WTC11 (cell line): ENCODE measurements at regions not wholly inside any gene's neighbourhood (a gene's known extent, or its start where the extent isn't known, plus 50 kb on each side); places are given as distances from the start of the nearest gene placed in this dataset.

Experiments
- ATAC-seq: fragments of 200-7000 bp; cut with Tn5 transposase; 2 replicates; pipeline ENCODE4 v1.10.0; 2021; ENCODE audit warnings: mild to moderate bottlenecking, moderate library complexity
- CTCF ChIA-PET: fragments of 300-600 bp; sonication (Branson Sonifier 250); formaldehyde crosslinking; loops from one replicate; lab custom pipeline; 2021; ENCODE audit warnings: antibody characterized with exemption; lab: Charles Lee
- POLR2A ChIA-PET: fragments of 350-600 bp; sonication (Branson Sonifier 250); formaldehyde crosslinking; loops from one replicate; lab custom pipeline; 2021; ENCODE audit warnings: antibody characterized with exemption; lab: Charles Lee
- DNase-seq: peaks from one replicate; pipeline ENCODE4 v3.0.0; 2021; ENCODE audit warnings: low spot score
- H3K27ac Mint-ChIP-seq: 2 replicates; pipeline ENCODE4 v1.8.0; 2021; ENCODE audit warnings: mixed read lengths
- H3K27me3 Mint-ChIP-seq: 2 replicates; pipeline ENCODE4 v1.8.0; 2021; ENCODE audit warnings: low read depth, mild to moderate bottlenecking, moderate library complexity, mixed read lengths
- H3K36me3 Mint-ChIP-seq: 2 replicates; pipeline ENCODE4 v1.8.0; 2021; ENCODE audit warnings: mixed read lengths
- H3K4me1 Mint-ChIP-seq: 2 replicates; pipeline ENCODE4 v1.8.0; 2022; ENCODE audit warnings: mixed read lengths
- H3K4me3 Mint-ChIP-seq: 2 replicates; pipeline ENCODE4 v1.8.0; 2021; ENCODE audit warnings: mild to moderate bottlenecking, moderate library complexity, mixed read lengths
- H3K9me3 Mint-ChIP-seq: 2 replicates; pipeline ENCODE4 v1.8.0; 2021; ENCODE audit warnings: mixed read lengths
- ATF1 ChIP-seq: sonication (generic); formaldehyde crosslinking; IDR thresholded peaks from 2 replicates; pipeline ENCODE4 v1.8.1; 2023; ENCODE audit warnings: mild to moderate bottlenecking, moderate library complexity, missing genetic modification reagents
- ATF6 ChIP-seq: sonication (generic); formaldehyde crosslinking; IDR thresholded peaks from 2 replicates; pipeline ENCODE4 v1.8.1; 2023; ENCODE audit warnings: mild to moderate bottlenecking, missing genetic modification reagents
- E2F5 ChIP-seq: sonication (generic); formaldehyde crosslinking; IDR thresholded peaks from 2 replicates; pipeline ENCODE4 v1.8.1; 2022; ENCODE audit warnings: mild to moderate bottlenecking, moderate library complexity, missing genetic modification reagents
- EMX1 ChIP-seq: fragments of 250-450 bp; sonication (Bioruptor Pico); IDR thresholded peaks from 2 replicates; pipeline ENCODE4 v1.8.0; 2021; ENCODE audit warnings: mild to moderate bottlenecking
- FOXK1 ChIP-seq: sonication (generic); formaldehyde crosslinking; IDR thresholded peaks from 2 replicates; pipeline ENCODE4 v1.8.0; 2022; ENCODE audit warnings: mild to moderate bottlenecking, moderate library complexity, missing genetic modification reagents
- GABPB1 ChIP-seq: sonication (generic); formaldehyde crosslinking; IDR thresholded peaks from 2 replicates; pipeline ENCODE4 v1.8.1; 2023; ENCODE audit warnings: mild to moderate bottlenecking, missing genetic modification reagents
- GTF2I ChIP-seq: fragments of 250-450 bp; sonication (Bioruptor Pico); conservative IDR thresholded peaks from 2 replicates; pipeline ENCODE4 v1.4.0; 2021; ENCODE audit warnings: mild to moderate bottlenecking
- JAZF1 ChIP-seq: fragments of 250-450 bp; sonication (Bioruptor Pico); IDR thresholded peaks from 2 replicates; pipeline ENCODE4 v1.9.0; 2021; ENCODE audit warnings: moderate library complexity, mild to moderate bottlenecking, inconsistent platforms
- MAX ChIP-seq: sonication (generic); formaldehyde crosslinking; IDR thresholded peaks from 2 replicates; pipeline ENCODE4 v1.8.0; 2022; ENCODE audit warnings: mild to moderate bottlenecking, missing genetic modification reagents
- NR1H2 ChIP-seq: sonication (generic); formaldehyde crosslinking; IDR thresholded peaks from 2 replicates; pipeline ENCODE4 v1.9.0; 2021; ENCODE audit warnings: mild to moderate bottlenecking, moderate library complexity, missing genetic modification reagents
- SMAD3 ChIP-seq: sonication (generic); formaldehyde crosslinking; IDR thresholded peaks from 2 replicates; pipeline ENCODE4 v1.8.0; 2022; ENCODE audit warnings: missing genetic modification reagents, mild to moderate bottlenecking, borderline replicate concordance
- SMAD4 ChIP-seq: sonication (generic); formaldehyde crosslinking; IDR thresholded peaks from 2 replicates; pipeline ENCODE4 v1.8.0; 2022; ENCODE audit warnings: mild to moderate bottlenecking, missing genetic modification reagents
- SP1 ChIP-seq: sonication (generic); formaldehyde crosslinking; conservative IDR thresholded peaks from 2 replicates; pipeline ENCODE4 v1.8.1; 2022; ENCODE audit warnings: missing genetic modification reagents
- TCF7 ChIP-seq: sonication (generic); formaldehyde crosslinking; IDR thresholded peaks from 2 replicates; pipeline ENCODE4 v1.8.0; 2022; ENCODE audit warnings: mild to moderate bottlenecking, low read depth, missing genetic modification reagents, moderate library complexity
- USF1 ChIP-seq: sonication (generic); formaldehyde crosslinking; IDR thresholded peaks from 2 replicates; pipeline ENCODE4 v1.8.0; 2022; ENCODE audit warnings: mild to moderate bottlenecking, missing genetic modification reagents
- ZNF232 ChIP-seq: sonication (generic); formaldehyde crosslinking; IDR thresholded peaks from 2 replicates; pipeline ENCODE4 v1.8.0; 2022; ENCODE audit warnings: mild to moderate bottlenecking, missing genetic modification reagents
- ZNF317 ChIP-seq: sonication (generic); formaldehyde crosslinking; IDR thresholded peaks from 2 replicates; pipeline ENCODE4 v1.8.1; 2023; ENCODE audit warnings: low read depth, mild to moderate bottlenecking, moderate library complexity, missing genetic modification reagents, borderline replicate concordance
- ZNF396 ChIP-seq: fragments of 250-450 bp; sonication (Bioruptor Pico); IDR thresholded peaks from 2 replicates; pipeline ENCODE4 v1.8.0; 2021; ENCODE audit warnings: mild to moderate bottlenecking, moderate library complexity, borderline replicate concordance
- ZNF416 ChIP-seq: fragments of 250-450 bp; sonication (Bioruptor Pico); IDR thresholded peaks from 2 replicates; pipeline ENCODE4 v1.9.0; 2021; ENCODE audit warnings: mild to moderate bottlenecking, inconsistent platforms
- ZNF425 ChIP-seq: fragments of 250-450 bp; sonication (Bioruptor Pico); conservative IDR thresholded peaks from 2 replicates; pipeline ENCODE4 v1.9.0; 2021; ENCODE audit warnings: mild to moderate bottlenecking
- ZNF512 ChIP-seq: sonication (generic); formaldehyde crosslinking; IDR thresholded peaks from 2 replicates; pipeline ENCODE4 v1.8.1; 2022; ENCODE audit warnings: missing genetic modification reagents, borderline replicate concordance
- ZSCAN18 ChIP-seq: fragments of 250-450 bp; sonication (Bioruptor Pico); IDR thresholded peaks from 2 replicates; pipeline ENCODE4 v2.1.2; 2022; ENCODE audit warnings: mild to moderate bottlenecking, moderate library complexity

- H3K9me3 Mint-ChIP-seq, result no peaks in the 10 kb centered on the region
- H3K27me3 Mint-ChIP-seq, result no peaks in the 10 kb centered on the region
- TF ChIP-seq GTF2I (CRISPR knock-in tag) (no peak), ZSCAN18 (CRISPR knock-in tag) (no peak), ZNF512 (CRISPR knock-in tag) (no peak), JAZF1 (CRISPR knock-in tag) (no peak), SP1 (CRISPR knock-in tag) (no peak), ATF6 (CRISPR knock-in tag) (no peak), SMAD4 (CRISPR knock-in tag) (no peak), ZNF232 (CRISPR knock-in tag) (no peak), ZNF425 (no peak), TCF7 (CRISPR knock-in tag) (no peak), MAX (CRISPR knock-in tag) (no peak), FOXK1 (CRISPR knock-in tag) (no peak), NR1H2 (CRISPR knock-in tag) (no peak)
- POLR2A ChIA-PET, result no interaction called here
- H3K4me1 Mint-ChIP-seq, result peaks cover 38% of the 10 kb centered on the region
- ATAC-seq (no peak), DNase-seq (no peak)
- no peaks in the 10 kb centered on the region for H3K36me3 Mint-ChIP-seq
- no peak overlapping the region for H3K27ac Mint-ChIP-seq
- no peak overlapping the region for H3K4me3 Mint-ChIP-seq
- CTCF ChIA-PET, result no interaction called here
Measured at GRCh38 chr12:89945123-89945522, 236.5 kb upstream of the ATP2B1 start.

- Mint-ChIP-seq H3K36me3 (no peaks in the 10 kb centered on the region), H3K27ac (no peak overlapping the region), H3K27me3 (no peaks in the 10 kb centered on the region), H3K4me1 (peaks cover 41% of the 10 kb centered on the region), H3K4me3 (no peak overlapping the region), H3K9me3 (no peaks in the 10 kb centered on the region)
- ChIA-PET POLR2A (no interaction called here), CTCF (no interaction called here)
- no peak for ATAC-seq
- TF ChIP-seq USF1 (CRISPR knock-in tag) (no peak), EMX1 (CRISPR knock-in tag) (no peak), ZNF512 (CRISPR knock-in tag) (no peak), GTF2I (CRISPR knock-in tag) (no peak), SP1 (CRISPR knock-in tag) (no peak), ZNF396 (CRISPR knock-in tag) (no peak), JAZF1 (CRISPR knock-in tag) (no peak), SMAD3 (CRISPR knock-in tag) (no peak), GABPB1 (CRISPR knock-in tag) (no peak), ATF1 (no peak), TCF7 (CRISPR knock-in tag) (no peak), E2F5 (no peak), ZNF317 (CRISPR knock-in tag) (no peak), ZNF416 (CRISPR knock-in tag) (no peak)
- no peak for DNase-seq
Measured at GRCh38 chr12:89943463-89943862, 234.8 kb upstream of the ATP2B1 start.
